ENCODE measurements at regions not wholly inside any gene's neighbourhood (a gene's known extent, or its start where the extent isn't known, plus 50 kb on each side); places are given as distances from the start of the nearest gene placed in this dataset.

DNA sequence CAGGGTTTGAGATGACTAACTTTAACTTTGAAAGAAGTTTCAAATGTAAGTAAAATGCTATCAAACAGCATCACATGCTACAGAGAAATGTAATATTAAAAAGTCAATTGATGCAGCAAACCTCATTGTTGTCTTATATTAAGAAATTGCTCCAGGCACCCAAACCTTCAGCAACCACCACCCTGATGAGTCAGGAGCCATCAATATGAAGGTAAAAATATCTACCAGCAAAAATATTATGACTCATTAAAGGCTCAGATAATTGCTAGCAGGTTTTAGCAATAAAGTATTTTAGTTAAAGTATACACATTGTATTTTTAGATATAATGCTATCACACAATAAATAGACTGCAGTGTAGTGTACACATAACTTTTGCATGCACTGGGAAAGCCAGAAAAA lies 746.3 kb downstream of the ZPLD1 start:
- Histone ChIP-seq H3K9me3 (ENCODE audit: control insufficient read depth, insufficient read depth, low read length) (no peaks in the 10 kb centered on the region), H3K4me1 (ENCODE audit: control insufficient read depth, insufficient read depth, low read length) (no peaks in the 10 kb centered on the region), H3K27me3 (ENCODE audit: control insufficient read depth, insufficient read depth, low read length) (no peaks in the 10 kb centered on the region), H3K27ac (ENCODE audit: low read length) (no peak overlapping the region), H3K36me3 (ENCODE audit: control insufficient read depth, insufficient read depth, low read length) (no peaks in the 10 kb centered on the region), H3K4me3 (ENCODE audit: low read length) (no peak overlapping the region)
- intact Hi-C loops (cut with micrococcal nuclease) = no loop called here
- no peaks in the 10 kb centered on the region for H3K27me3 Mint-ChIP-seq (ENCODE audit: low read depth in 2 of 2)
- H3K4me1 Mint-ChIP-seq = no peaks in the 10 kb centered on the region
- no peak overlapping the region for H3K27ac Mint-ChIP-seq
- DNase-seq (no peak), ATAC-seq (no peak)
- no peaks in the 10 kb centered on the region for H3K36me3 Mint-ChIP-seq
- TF ChIP-seq, protein P1, sequence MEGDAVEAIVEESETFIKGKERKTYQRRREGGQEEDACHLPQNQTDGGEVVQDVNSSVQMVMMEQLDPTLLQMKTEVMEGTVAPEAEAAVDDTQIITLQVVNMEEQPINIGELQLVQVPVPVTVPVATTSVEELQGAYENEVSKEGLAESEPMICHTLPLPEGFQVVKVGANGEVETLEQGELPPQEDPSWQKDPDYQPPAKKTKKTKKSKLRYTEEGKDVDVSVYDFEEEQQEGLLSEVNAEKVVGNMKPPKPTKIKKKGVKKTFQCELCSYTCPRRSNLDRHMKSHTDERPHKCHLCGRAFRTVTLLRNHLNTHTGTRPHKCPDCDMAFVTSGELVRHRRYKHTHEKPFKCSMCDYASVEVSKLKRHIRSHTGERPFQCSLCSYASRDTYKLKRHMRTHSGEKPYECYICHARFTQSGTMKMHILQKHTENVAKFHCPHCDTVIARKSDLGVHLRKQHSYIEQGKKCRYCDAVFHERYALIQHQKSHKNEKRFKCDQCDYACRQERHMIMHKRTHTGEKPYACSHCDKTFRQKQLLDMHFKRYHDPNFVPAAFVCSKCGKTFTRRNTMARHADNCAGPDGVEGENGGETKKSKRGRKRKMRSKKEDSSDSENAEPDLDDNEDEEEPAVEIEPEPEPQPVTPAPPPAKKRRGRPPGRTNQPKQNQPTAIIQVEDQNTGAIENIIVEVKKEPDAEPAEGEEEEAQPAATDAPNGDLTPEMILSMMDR (IDR thresholded peaks at IDR 0.05) = no peak
- no peak overlapping the region for H3K4me3 Mint-ChIP-seq
- peaks cover 7 to 10% of the 10 kb centered on the region in 2 donors for H3K9me3 Mint-ChIP-seq

DNA sequence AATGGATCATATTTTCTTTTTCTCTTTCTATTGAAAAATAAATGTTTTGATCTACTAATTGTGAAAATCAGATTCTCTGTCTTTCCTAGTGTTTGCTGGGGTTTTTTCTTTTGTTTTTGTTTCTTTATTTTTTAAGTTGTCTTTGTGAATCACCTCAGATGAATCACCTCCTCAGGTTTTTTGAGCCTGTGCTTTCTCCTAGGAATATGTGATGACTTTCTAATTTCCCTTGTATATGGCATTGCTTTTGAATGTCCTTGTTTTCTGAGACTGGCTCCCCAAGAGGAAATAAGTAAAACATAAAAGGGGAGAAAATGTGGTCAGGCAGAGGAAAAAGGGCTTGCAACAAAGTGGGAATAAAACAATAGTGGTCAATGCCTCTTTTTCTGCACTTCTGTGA lies 750.0 kb downstream of the ZPLD1 start:
- Mint-ChIP-seq H3K27me3 (ENCODE audit: low read depth in 2 of 2) (no peaks in the 10 kb centered on the region), H3K4me1 (no peaks in the 10 kb centered on the region), H3K4me3 (no peak overlapping the region), H3K27ac (no peak overlapping the region), H3K36me3 (no peaks in the 10 kb centered on the region), H3K9me3 (peaks cover 4 to 5% of the 10 kb centered on the region in 2 donors)
- Histone ChIP-seq H3K27me3 (ENCODE audit: control insufficient read depth, insufficient read depth, low read length) (no peaks in the 10 kb centered on the region), H3K9me3 (ENCODE audit: control insufficient read depth, insufficient read depth, low read length) (no peaks in the 10 kb centered on the region), H3K27ac (ENCODE audit: low read length) (no peak overlapping the region), H3K36me3 (ENCODE audit: control insufficient read depth, insufficient read depth, low read length) (no peaks in the 10 kb centered on the region), H3K4me1 (ENCODE audit: control insufficient read depth, insufficient read depth, low read length) (no peaks in the 10 kb centered on the region), H3K4me3 (ENCODE audit: low read length) (no peak overlapping the region)
- DNase-seq = no peak
- ATAC-seq = no peak
- TF ChIP-seq, protein P1 (IDR thresholded peaks at IDR 0.05) = no peak
- intact Hi-C loops (cut with micrococcal nuclease) = no loop called here

DNA sequence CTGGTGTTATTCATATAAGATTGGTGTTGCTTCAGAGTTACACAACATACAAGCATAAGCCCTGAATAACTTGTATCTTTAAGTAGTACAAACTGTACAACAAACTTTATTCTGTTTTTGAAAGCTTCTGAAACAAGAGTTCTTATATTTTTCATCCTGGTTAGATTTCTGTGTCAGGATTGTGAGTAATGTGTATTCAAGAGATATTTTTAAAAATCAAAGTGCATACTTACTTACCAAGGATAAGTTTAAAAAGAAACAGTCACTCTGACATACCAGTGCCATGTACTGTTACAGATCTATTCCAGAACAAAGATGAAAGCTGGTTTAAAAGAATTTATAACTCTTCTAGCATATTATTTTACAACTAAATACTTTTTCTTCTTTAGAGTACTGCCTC lies 755.1 kb downstream of the ZPLD1 start:
- intact Hi-C loops (cut with micrococcal nuclease) = no loop called here
- Mint-ChIP-seq H3K9me3 (peaks cover 2 to 3% of the 10 kb centered on the region in 2 donors), H3K4me3 (no peak overlapping the region), H3K36me3 (no peaks in the 10 kb centered on the region), H3K27ac (no peak overlapping the region), H3K4me1 (no peaks in the 10 kb centered on the region), H3K27me3 (ENCODE audit: low read depth in 2 of 2) (no peaks in the 10 kb centered on the region)
- Histone ChIP-seq H3K27ac (ENCODE audit: low read length) (no peak overlapping the region), H3K4me3 (ENCODE audit: low read length) (no peak overlapping the region), H3K27me3 (ENCODE audit: control insufficient read depth, insufficient read depth, low read length) (no peaks in the 10 kb centered on the region), H3K4me1 (ENCODE audit: control insufficient read depth, insufficient read depth, low read length) (no peaks in the 10 kb centered on the region), H3K36me3 (ENCODE audit: control insufficient read depth, insufficient read depth, low read length) (no peaks in the 10 kb centered on the region), H3K9me3 (ENCODE audit: control insufficient read depth, insufficient read depth, low read length) (no peaks in the 10 kb centered on the region)
- TF ChIP-seq, protein P1 (IDR thresholded peaks at IDR 0.05) = no peak
- no peak for DNase-seq
- no peak for ATAC-seq

DNA sequence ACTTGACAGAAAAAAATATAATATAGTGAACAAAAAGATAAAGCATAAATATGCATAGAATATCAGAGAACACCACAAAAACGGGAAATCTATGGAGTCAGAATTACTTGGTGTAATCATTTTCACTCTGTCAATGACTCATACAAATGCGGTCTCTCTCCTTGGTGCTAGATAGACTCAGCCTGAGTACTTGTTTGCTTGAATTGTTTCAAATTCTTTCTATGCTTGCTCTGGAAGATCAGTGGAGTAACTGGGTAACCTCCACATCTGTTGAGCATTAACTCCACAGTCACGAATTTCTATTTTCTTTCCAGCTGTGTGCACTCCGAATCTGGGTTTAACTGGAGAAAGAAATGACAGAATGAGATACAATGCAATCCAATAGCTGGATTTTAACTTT lies 760.4 kb downstream of the ZPLD1 start:
- H3K27me3 Mint-ChIP-seq (ENCODE audit: low read depth in 2 of 2) = no peaks in the 10 kb centered on the region
- H3K27me3 ChIP-seq (ENCODE audit: control insufficient read depth, insufficient read depth, low read length) = no peaks in the 10 kb centered on the region
- DNase-seq (no peak), ATAC-seq (no peak)
- intact Hi-C loops (cut with micrococcal nuclease) = no loop called here
- no peaks in the 10 kb centered on the region for H3K9me3 ChIP-seq (ENCODE audit: control insufficient read depth, insufficient read depth, low read length)
- H3K9me3 Mint-ChIP-seq = peaks cover 2 to 3% of the 10 kb centered on the region in 2 donors
- no peak overlapping the region for H3K4me3 ChIP-seq (ENCODE audit: low read length)
- no peaks in the 10 kb centered on the region for H3K36me3 Mint-ChIP-seq
- no peak overlapping the region for H3K27ac ChIP-seq (ENCODE audit: low read length)
- H3K4me1 ChIP-seq (ENCODE audit: control insufficient read depth, insufficient read depth, low read length) = no peaks in the 10 kb centered on the region
- H3K4me3 Mint-ChIP-seq = no peak overlapping the region
- no peak overlapping the region for H3K27ac Mint-ChIP-seq
- TF ChIP-seq, protein P1 (IDR thresholded peaks at IDR 0.05) = no peak
- 65% methylated on average over 4 of the region's 4 CpGs for WGBS (ENCODE audit: insufficient coverage)
- no peaks in the 10 kb centered on the region for H3K36me3 ChIP-seq (ENCODE audit: control insufficient read depth, insufficient read depth, low read length)
- no peaks in the 10 kb centered on the region for H3K4me1 Mint-ChIP-seq
